KMS-11 (cell line): ENCODE measurements at regions not wholly inside any gene's neighbourhood (a gene's known extent, or its start where the extent isn't known, plus 50 kb on each side); places are given as distances from the start of the nearest gene placed in this dataset.

Source experiments
- H2AFZ ChIP-seq: fragments of 200-600 bp; sonication (generic); 2 replicates; pipeline ENCODE4 v1.6.1; 2016; ENCODE audit warnings: antibody characterized with exemption, mixed run types, low read depth
- H3K27ac ChIP-seq: fragments of 200-600 bp; sonication (generic); 2 replicates; pipeline ENCODE4 v1.6.1; 2016; ENCODE audit warnings: mild to moderate bottlenecking, mixed run types
- H3K27me3 ChIP-seq: fragments of 200-600 bp; sonication (generic); 2 replicates; pipeline ENCODE4 v1.6.1; 2017; ENCODE audit warnings: mild to moderate bottlenecking, low read depth, mixed run types, moderate library complexity; ENCODE audit not compliant: insufficient read depth
- H3K36me3 ChIP-seq: fragments of 200-600 bp; sonication (generic); 2 replicates; pipeline ENCODE4 v1.6.1; 2017; ENCODE audit warnings: mild to moderate bottlenecking, mixed run types; ENCODE audit not compliant: insufficient read depth
- H3K4me1 ChIP-seq: fragments of 200-600 bp; sonication (generic); 2 replicates; pipeline ENCODE4 v1.6.1; 2016; ENCODE audit warnings: mild to moderate bottlenecking, low read depth, mixed run types; ENCODE audit not compliant: poor library complexity, severe bottlenecking
- H3K4me2 ChIP-seq: fragments of 200-600 bp; sonication (generic); 2 replicates; pipeline ENCODE4 v1.7.0; 2016; ENCODE audit warnings: mild to moderate bottlenecking, mixed run types
- H3K4me3 ChIP-seq: fragments of 200-600 bp; sonication (generic); IDR thresholded peaks from 2 replicates; pipeline ENCODE4 v1.6.1; 2017; ENCODE audit warnings: low read depth, low read length, mixed read lengths; ENCODE audit not compliant: insufficient read depth
- H3K79me2 ChIP-seq: fragments of 200-600 bp; sonication (generic); 2 replicates; pipeline ENCODE4 v1.6.1; 2016; ENCODE audit warnings: low read depth, mixed run types; ENCODE audit not compliant: insufficient read depth
- H3K9ac ChIP-seq: fragments of 200-600 bp; sonication (generic); 2 replicates; pipeline ENCODE4 v1.6.1; 2016; ENCODE audit warnings: mild to moderate bottlenecking, mixed run types
- H4K20me1 ChIP-seq: fragments of 200-600 bp; sonication (generic); 2 replicates; pipeline ENCODE4 v1.6.1; 2016; ENCODE audit warnings: mild to moderate bottlenecking, mixed run types; ENCODE audit not compliant: insufficient read depth
- TF ChIP-seq, protein P1 (sequence below): fragments of 200-600 bp; sonication (generic); conservative IDR thresholded peaks from 2 replicates; pipeline ENCODE4 v1.6.1; 2017; ENCODE audit warnings: low read depth, mild to moderate bottlenecking, antibody characterized with exemption, low read length, moderate library complexity, mixed read lengths

DNA sequence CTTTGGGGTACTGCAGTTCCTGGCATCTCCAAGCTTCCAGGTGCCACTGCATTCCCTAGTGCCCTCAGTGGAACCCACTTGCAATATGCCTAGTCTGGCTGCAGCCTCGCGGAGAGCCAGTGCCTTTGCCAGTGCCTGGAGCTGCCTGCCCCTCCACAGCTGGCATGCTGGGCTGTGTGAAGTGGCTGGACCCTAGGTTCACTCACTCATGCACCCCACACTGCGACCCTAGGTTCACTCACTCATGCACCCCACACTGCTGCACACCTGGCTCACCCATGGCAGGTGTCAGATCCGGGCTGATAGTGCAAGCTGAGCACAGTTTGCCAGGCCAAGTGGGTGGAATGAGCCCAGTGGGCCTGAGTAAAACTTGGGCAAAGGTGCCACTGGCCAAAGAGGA is 253.0 kb upstream of the NDST4 start:
- Histone ChIP-seq H3K4me3 (no peak overlapping the region), H3K27ac (no peak overlapping the region), H3K4me2 (no peak overlapping the region), H3K4me1 (no peaks in the 10 kb centered on the region), H3K36me3 (no peaks in the 10 kb centered on the region), H4K20me1 (no peaks in the 10 kb centered on the region), H3K9ac (no peak overlapping the region), H3K79me2 (no peaks in the 10 kb centered on the region), H2AFZ (no peak overlapping the region), H3K27me3 (no peaks in the 10 kb centered on the region)
- TF ChIP-seq, protein P1, sequence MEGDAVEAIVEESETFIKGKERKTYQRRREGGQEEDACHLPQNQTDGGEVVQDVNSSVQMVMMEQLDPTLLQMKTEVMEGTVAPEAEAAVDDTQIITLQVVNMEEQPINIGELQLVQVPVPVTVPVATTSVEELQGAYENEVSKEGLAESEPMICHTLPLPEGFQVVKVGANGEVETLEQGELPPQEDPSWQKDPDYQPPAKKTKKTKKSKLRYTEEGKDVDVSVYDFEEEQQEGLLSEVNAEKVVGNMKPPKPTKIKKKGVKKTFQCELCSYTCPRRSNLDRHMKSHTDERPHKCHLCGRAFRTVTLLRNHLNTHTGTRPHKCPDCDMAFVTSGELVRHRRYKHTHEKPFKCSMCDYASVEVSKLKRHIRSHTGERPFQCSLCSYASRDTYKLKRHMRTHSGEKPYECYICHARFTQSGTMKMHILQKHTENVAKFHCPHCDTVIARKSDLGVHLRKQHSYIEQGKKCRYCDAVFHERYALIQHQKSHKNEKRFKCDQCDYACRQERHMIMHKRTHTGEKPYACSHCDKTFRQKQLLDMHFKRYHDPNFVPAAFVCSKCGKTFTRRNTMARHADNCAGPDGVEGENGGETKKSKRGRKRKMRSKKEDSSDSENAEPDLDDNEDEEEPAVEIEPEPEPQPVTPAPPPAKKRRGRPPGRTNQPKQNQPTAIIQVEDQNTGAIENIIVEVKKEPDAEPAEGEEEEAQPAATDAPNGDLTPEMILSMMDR = no peak

DNA sequence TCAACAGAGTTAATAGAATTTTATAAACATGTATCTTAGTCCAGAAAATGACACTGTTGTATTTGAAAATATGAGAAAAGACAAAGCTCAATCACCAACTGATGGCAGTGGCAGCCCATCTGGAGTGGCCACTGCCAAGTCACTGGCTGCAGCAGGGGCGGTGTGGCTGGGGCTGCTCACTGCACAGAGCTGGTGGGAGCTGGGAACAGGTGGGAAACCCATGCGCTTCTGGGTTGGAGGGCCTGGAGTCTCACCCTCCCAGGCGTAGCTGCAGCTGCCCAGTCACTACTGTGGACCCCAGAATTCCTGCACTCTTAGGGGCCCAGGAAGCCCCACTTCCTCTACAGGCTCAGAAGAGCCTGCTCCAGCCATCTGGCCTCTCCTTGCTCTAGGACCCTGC is 251.8 kb upstream of the NDST4 start:
- H3K36me3 ChIP-seq = no peaks in the 10 kb centered on the region
- TF ChIP-seq, protein P1 = no peak
- H2AFZ ChIP-seq = no peak overlapping the region
- no peak overlapping the region for H3K4me3 ChIP-seq
- H3K4me1 ChIP-seq = no peaks in the 10 kb centered on the region
- no peak overlapping the region for H3K9ac ChIP-seq
- no peaks in the 10 kb centered on the region for H3K27me3 ChIP-seq
- no peaks in the 10 kb centered on the region for H4K20me1 ChIP-seq
- no peaks in the 10 kb centered on the region for H3K79me2 ChIP-seq
- no peak overlapping the region for H3K27ac ChIP-seq
- no peak overlapping the region for H3K4me2 ChIP-seq

DNA sequence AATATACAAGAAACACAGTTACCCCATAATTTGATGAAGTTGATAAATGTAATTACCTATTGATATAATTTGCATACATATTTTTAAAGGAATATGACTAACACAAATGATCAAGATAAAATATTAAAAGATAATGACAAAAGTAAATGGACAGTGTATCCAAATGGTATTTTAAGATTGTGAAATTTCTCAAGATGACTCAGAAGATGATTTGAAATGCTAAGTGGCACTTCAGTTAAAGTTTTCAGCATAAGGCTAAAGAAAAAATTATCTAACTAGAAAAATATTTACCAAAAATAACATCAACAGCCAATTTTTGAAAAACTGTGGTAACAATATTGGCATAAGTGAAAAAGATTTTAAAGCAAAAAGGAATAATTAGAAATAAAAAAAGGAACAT is 248.4 kb upstream of the NDST4 start:
- no peak overlapping the region for H3K4me3 ChIP-seq
- H3K9ac ChIP-seq = no peak overlapping the region
- no peak overlapping the region for H2AFZ ChIP-seq
- H3K4me2 ChIP-seq = no peak overlapping the region
- no peak overlapping the region for H3K27ac ChIP-seq
- no peaks in the 10 kb centered on the region for H3K4me1 ChIP-seq
- no peaks in the 10 kb centered on the region for H3K79me2 ChIP-seq
- TF ChIP-seq, protein P1 = no peak
- H3K36me3 ChIP-seq = no peaks in the 10 kb centered on the region
- H4K20me1 ChIP-seq = no peaks in the 10 kb centered on the region
- H3K27me3 ChIP-seq = no peaks in the 10 kb centered on the region

DNA sequence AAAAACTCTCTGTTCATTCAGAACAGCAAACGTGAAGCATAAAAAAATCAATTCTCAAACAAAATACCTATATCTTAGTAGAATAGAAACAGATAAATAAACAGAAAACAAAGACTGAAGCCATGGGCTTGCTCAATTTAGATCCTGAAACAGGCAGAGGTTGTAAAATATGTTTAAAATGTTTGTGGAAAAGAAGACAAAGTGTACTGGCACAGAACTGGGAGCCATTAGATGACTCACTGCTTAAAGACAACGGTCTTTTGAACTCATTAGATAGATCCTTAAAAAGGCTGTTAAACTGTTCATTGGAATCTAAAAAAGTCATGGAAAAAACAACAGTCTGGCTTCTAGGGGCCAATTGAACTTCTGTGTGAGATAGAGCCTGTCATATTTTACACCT is 247.0 kb upstream of the NDST4 start:
- Histone ChIP-seq H3K79me2 (no peaks in the 10 kb centered on the region), H3K4me2 (no peak overlapping the region), H3K36me3 (no peaks in the 10 kb centered on the region), H2AFZ (no peak overlapping the region), H3K9ac (no peak overlapping the region), H3K27ac (no peak overlapping the region), H3K27me3 (no peaks in the 10 kb centered on the region), H3K4me1 (no peaks in the 10 kb centered on the region), H4K20me1 (no peaks in the 10 kb centered on the region), H3K4me3 (no peak overlapping the region)
- TF ChIP-seq, protein P1 = no peak

DNA sequence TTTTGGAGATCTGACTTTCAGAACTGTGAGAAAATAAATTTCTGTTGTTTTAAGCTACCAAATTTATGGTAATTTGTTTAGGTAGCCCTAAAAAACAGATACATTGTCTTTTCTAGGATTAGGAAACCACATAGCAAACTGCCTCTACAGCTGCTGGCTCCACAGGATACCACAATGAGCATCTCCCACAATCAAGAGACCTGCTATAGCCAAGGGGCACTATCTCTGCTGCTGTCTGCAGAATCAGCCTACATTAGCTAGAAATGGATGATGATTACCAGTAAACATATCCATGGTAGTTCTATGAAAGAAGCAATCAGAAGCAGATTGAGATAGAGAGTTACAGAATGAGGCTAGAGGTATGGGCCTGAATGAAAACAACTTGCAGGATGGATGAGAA is 244.4 kb upstream of the NDST4 start:
- Histone ChIP-seq H3K9ac (no peak overlapping the region), H3K4me1 (no peaks in the 10 kb centered on the region), H3K79me2 (no peaks in the 10 kb centered on the region), H2AFZ (no peak overlapping the region), H3K4me2 (no peak overlapping the region), H3K27ac (no peak overlapping the region), H4K20me1 (no peaks in the 10 kb centered on the region), H3K27me3 (no peaks in the 10 kb centered on the region), H3K36me3 (no peaks in the 10 kb centered on the region), H3K4me3 (no peak overlapping the region)
- TF ChIP-seq, protein P1 = no peak
